ENCODE measurements at regions not wholly inside any gene's neighbourhood (a gene's known extent, or its start where the extent isn't known, plus 50 kb on each side); places are given as distances from the start of the nearest gene placed in this dataset.
"Not testable (repeated sequence)": the region's sequence is repeated elsewhere in the genome, so short reads cannot be mapped to it uniquely, and the experiment has no call there.

- H3K27me3 Mint-ChIP-seq, result peaks cover 11% of the 10 kb centered on the region
- H3K36me3 Mint-ChIP-seq, result no peaks in the 10 kb centered on the region
- no peaks in the 10 kb centered on the region for H3K4me1 Mint-ChIP-seq
- peaks cover 4 to 7% (median 5%) of the 10 kb centered on the region in 3 donors for H3K9me3 Mint-ChIP-seq
- H3K4me3 Mint-ChIP-seq, result no peak overlapping the region
- H3K27ac Mint-ChIP-seq, result no peak overlapping the region
Measured at GRCh38 chr21:36602735-36603134, 96.2 kb upstream of the SIM2 start.

GRCh38 chr21:36603221-36603620 is 95.7 kb upstream of the SIM2 start:
- Mint-ChIP-seq H3K27ac (no peak overlapping the region), H3K9me3 (peaks cover 4 to 7% (median 5%) of the 10 kb centered on the region in 3 donors), H3K4me1 (no peaks in the 10 kb centered on the region), H3K36me3 (no peaks in the 10 kb centered on the region), H3K27me3 (peaks cover 11% of the 10 kb centered on the region), H3K4me3 (no peak overlapping the region)

DNA sequence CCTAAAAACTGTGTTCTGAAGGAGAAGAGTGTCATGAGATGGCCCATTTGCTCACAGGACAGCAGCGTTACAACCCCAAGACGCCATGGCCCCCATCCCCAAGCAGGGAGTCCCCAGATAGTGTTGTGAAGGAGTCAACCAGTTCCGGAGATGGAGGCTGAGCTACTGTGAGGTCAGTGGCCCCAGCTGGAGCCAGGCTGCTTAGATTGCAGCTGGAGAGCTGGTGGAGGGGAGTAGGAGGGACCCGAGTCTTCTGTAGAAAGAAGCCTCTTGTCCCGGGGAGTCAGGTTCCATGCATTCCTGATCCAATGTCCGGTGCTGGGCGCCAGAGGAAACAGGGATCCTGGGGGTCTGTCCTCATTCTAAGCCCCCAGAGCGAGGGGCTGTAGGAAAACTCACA is 93.5 kb upstream of the SIM2 start:
- Mint-ChIP-seq H3K27ac (no peak overlapping the region), H3K4me3 (no peak overlapping the region), H3K9me3 (peaks cover 2 to 9% (median 2%) of the 10 kb centered on the region in 3 donors)

DNA sequence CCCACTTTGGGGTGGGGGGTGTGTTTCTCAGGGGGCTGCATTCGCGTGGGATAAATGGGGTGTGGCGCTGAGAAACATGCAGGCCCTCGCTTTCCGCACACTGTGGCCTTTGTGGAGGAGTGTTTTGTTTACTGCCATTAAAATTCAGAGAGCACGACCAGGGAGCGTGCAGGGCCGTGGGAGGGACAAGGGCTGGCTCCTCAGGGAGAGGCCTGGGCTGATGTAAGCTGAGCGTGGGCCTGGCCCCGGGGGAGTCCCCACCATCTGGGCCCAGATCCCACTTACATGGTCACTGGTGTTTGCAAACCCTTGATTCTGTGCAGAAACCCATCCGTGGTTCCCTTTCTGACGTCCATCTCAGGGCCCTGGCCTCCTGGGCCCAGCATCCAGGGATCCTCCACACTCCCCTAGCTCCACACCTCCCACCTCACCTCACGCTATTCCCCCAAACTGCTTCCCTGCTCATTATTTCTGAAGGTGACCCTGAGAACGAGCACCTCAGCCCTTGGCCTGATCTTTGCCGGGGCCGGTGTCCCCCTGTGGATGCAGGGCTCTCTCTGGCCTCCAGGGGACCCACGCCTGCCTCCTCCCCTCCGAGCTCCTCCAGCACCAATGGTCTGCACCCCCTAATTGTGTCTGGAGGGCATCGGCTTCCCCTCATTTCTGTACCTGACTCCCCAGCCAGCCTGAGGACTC is 92.5 kb upstream of the SIM2 start:
- Mint-ChIP-seq H3K9me3 (peaks cover 2 to 11% (median 3%) of the 10 kb centered on the region in 3 donors), H3K36me3 (peaks cover 2% of the 10 kb centered on the region), H3K4me1 (no peaks in the 10 kb centered on the region), H3K27ac (no peak overlapping the region), H3K4me3 (no peak overlapping the region), H3K27me3 (peaks cover 9% of the 10 kb centered on the region)

More for the DNA sequence above, 93.5 kb upstream of the SIM2 start:
- Mint-ChIP-seq H3K36me3 (peaks cover 2% of the 10 kb centered on the region), H3K4me1 (no peaks in the 10 kb centered on the region), H3K27me3 (peaks cover 9% of the 10 kb centered on the region)

- peaks cover 2 to 11% (median 6%) of the 10 kb centered on the region in 3 donors for H3K9me3 Mint-ChIP-seq
- no peak overlapping the region for H3K4me3 Mint-ChIP-seq
- H3K36me3 Mint-ChIP-seq, result peaks cover 2% of the 10 kb centered on the region
- H3K27me3 Mint-ChIP-seq, result peaks cover 9% of the 10 kb centered on the region
- no peak overlapping the region for H3K27ac Mint-ChIP-seq
- H3K4me1 Mint-ChIP-seq, result no peaks in the 10 kb centered on the region
Measured at GRCh38 chr21:36606983-36607325, 92.0 kb upstream of the SIM2 start.

DNA sequence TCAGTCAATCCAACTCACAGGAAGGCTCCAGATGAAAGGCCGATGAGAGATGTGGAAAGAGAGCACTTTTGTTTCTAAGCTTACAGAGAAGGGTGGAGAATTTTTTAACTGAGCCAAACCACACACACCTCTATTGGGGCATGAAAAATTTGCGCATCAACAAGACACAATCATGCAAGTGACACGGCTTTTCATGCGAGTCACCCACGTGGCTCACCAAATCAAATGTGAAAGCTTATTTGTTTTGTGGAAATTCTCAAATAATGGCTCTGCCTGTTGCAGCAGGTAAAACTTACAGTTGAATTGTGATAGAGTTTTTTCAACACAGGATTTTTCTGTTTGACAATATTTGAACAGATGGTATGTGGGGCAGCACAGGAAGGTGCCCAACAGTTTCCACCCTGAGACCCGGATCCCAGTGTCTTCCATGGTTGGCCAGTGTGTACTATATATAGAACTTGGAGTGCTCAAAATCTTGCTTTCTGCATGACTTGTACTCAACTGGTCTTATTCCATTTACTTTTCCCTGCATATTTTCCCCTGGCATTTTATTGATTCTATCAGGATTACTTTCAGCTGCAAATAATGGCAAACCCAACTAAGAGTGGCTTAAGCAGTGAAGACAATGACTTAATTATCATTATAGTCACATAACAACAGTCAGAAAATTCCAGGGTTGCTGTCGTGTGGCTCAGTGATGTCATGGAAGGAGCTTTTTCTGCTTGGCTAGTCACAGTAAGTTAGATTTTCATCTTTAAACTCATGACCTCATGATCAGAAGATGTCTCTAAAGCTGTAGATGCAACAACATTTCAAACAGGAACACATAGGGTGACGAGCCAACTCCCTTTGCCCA is 90.6 kb upstream of the SIM2 start:
- no peak overlapping the region for H3K4me3 Mint-ChIP-seq
- peaks cover 9% of the 10 kb centered on the region for H3K27me3 Mint-ChIP-seq
- H3K4me1 Mint-ChIP-seq, result no peaks in the 10 kb centered on the region
- peaks cover 2% of the 10 kb centered on the region for H3K36me3 Mint-ChIP-seq
- no peak overlapping the region for H3K27ac Mint-ChIP-seq
- H3K9me3 Mint-ChIP-seq, result peaks cover 2 to 11% (median 4%) of the 10 kb centered on the region in 3 donors

GRCh38 chr21:36608897-36609225 is 90.1 kb upstream of the SIM2 start:
- Mint-ChIP-seq H3K9me3 (peaks cover 2 to 11% (median 4%) of the 10 kb centered on the region in 3 donors), H3K27me3 (peaks cover 9% of the 10 kb centered on the region), H3K4me1 (no peaks in the 10 kb centered on the region), H3K27ac (no peak overlapping the region), H3K36me3 (peaks cover 2% of the 10 kb centered on the region), H3K4me3 (no peak overlapping the region)

- peaks cover 2 to 13% (median 4%) of the 10 kb centered on the region in 3 donors for H3K9me3 Mint-ChIP-seq
- H3K4me3 Mint-ChIP-seq, result no peak overlapping the region
Measured at GRCh38 chr21:36609654-36610053, 89.3 kb upstream of the SIM2 start.

GRCh38 chr21:36610201-36610600 is 88.7 kb upstream of the SIM2 start:
- H3K27me3 Mint-ChIP-seq, result peaks cover 11% of the 10 kb centered on the region
- H3K4me1 Mint-ChIP-seq, result no peaks in the 10 kb centered on the region
- no peak overlapping the region for H3K4me3 Mint-ChIP-seq
- no peak overlapping the region for H3K27ac Mint-ChIP-seq
- H3K9me3 Mint-ChIP-seq, result peaks cover 4 to 15% (median 4%) of the 10 kb centered on the region in 3 donors
- peaks cover 2% of the 10 kb centered on the region for H3K36me3 Mint-ChIP-seq

More at GRCh38 chr21:36609654-36610053, 89.3 kb upstream of the SIM2 start:
- Mint-ChIP-seq H3K4me1 (no peaks in the 10 kb centered on the region), H3K36me3 (peaks cover 2% of the 10 kb centered on the region), H3K27ac (no peak overlapping the region), H3K27me3 (peaks cover 10% of the 10 kb centered on the region)

GRCh38 chr21:36610935-36611334 is 88.0 kb upstream of the SIM2 start:
- peaks cover 11% of the 10 kb centered on the region for H3K27me3 Mint-ChIP-seq
- H3K4me3 Mint-ChIP-seq, result no peak overlapping the region
- H3K9me3 Mint-ChIP-seq, result peaks cover 4 to 15% (median 4%) of the 10 kb centered on the region in 3 donors
- H3K4me1 Mint-ChIP-seq, result no peaks in the 10 kb centered on the region
- H3K27ac Mint-ChIP-seq, result no peak overlapping the region
- peaks cover 2% of the 10 kb centered on the region for H3K36me3 Mint-ChIP-seq

DNA sequence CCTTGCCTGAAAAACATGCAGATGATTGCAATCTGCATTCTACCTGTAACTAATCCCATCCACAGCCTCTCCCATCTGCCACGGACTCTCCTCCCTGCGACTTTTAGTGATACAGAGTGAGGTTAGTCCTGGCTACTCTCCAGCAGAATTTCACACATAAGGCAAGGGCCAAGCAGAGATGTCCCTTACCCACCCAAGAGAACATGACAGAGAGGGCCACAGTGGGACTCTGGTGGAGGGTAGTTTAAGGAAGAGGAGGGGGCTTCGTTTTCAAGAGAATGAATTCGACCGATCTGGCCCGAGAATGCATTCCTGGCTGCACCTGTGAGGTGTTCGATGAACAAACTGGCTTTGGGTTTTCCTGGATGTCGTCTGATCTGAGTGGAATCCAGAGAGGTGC is 87.5 kb upstream of the SIM2 start:
- Mint-ChIP-seq H3K9me3 (peaks cover 4 to 15% (median 4%) of the 10 kb centered on the region in 3 donors), H3K27ac (no peak overlapping the region), H3K36me3 (peaks cover 2% of the 10 kb centered on the region), H3K27me3 (peaks cover 9% of the 10 kb centered on the region), H3K4me3 (no peak overlapping the region), H3K4me1 (no peaks in the 10 kb centered on the region)

- H3K27ac Mint-ChIP-seq, result no peak overlapping the region
Measured at GRCh38 chr21:36613059-36613458, 85.9 kb upstream of the SIM2 start.

DNA sequence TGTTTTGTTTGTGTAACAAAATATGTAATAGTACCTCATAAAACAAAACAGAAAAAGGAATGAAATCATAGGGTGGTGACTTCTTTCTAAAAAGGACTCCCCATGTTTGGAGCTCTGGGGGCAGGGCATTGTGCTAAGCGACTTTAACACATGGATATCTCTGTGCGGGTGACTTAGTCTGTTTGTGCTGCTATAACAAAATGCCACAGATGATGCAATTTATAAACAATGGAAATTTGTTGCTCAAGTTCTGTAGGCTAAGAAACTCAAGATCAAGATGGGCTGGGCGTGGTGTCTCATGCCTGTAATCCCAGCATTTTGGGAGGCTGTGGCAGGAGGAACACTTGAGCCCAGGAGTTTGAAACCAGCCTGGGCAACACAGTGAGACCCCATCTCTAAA is 85.4 kb upstream of the SIM2 start:
- Mint-ChIP-seq H3K36me3 (peaks cover 2% of the 10 kb centered on the region), H3K27me3 (peaks cover 3% of the 10 kb centered on the region), H3K27ac (no peak overlapping the region), H3K4me1 (no peaks in the 10 kb centered on the region), H3K9me3 (peaks cover 4 to 15% (median 4%) of the 10 kb centered on the region in 3 donors), H3K4me3 (no peak overlapping the region)

More at GRCh38 chr21:36613059-36613458, 85.9 kb upstream of the SIM2 start:
- H3K27me3 Mint-ChIP-seq, result peaks cover 3% of the 10 kb centered on the region
- no peak overlapping the region for H3K4me3 Mint-ChIP-seq
- peaks cover 2% of the 10 kb centered on the region for H3K36me3 Mint-ChIP-seq
- no peaks in the 10 kb centered on the region for H3K4me1 Mint-ChIP-seq
- H3K9me3 Mint-ChIP-seq, result peaks cover 4 to 15% (median 4%) of the 10 kb centered on the region in 3 donors

DNA sequence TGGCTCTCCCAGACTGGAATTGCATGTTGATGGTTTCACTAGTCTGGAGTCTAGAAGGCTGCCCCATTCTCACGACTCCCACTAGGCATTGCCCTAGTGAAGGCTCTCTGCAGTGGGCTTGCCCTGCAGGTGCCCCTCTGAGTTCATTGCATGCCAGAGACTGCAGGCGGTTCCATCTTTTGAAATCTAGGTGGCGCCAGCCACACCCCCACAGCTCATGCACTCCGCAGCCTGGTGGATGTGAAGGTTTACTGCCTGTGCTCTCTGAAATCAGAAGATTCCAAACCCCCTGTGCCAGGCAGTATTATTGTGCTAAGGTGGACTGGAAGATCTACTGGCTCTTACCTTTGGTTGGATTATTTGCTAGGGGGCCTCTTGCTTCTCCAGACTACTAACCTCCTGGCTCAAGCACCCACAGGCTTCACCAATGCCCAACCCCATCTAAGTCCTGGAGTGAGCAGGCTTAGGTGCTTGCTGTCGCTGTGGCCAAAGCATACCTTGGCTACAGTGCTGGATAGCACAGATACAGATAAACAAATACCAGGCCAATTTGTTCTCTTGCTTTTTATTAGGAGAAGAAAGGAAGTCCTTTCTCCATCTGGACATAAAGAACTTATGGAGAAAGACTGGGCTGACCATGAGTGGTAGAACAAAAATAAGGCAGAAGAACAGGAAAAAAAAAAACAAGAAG is 83.5 kb upstream of the SIM2 start:
- Mint-ChIP-seq H3K36me3 (no peaks in the 10 kb centered on the region), H3K27me3 (peaks cover 3% of the 10 kb centered on the region), H3K27ac (no peak overlapping the region), H3K9me3 (peaks cover 5 to 6% (median 6%) of the 10 kb centered on the region in 3 donors), H3K4me1 (no peaks in the 10 kb centered on the region), H3K4me3 (no peak overlapping the region)

GRCh38 chr21:36616773-36617172 is 82.1 kb upstream of the SIM2 start:
- H3K27ac Mint-ChIP-seq, H3K36me3 Mint-ChIP-seq, H3K9me3 Mint-ChIP-seq, H3K27me3 Mint-ChIP-seq, H3K4me1 Mint-ChIP-seq, H3K4me3 Mint-ChIP-seq: not testable (repeated sequence)
